Glomerular endothelial cell (primary cell): ENCODE measurements at regions not wholly inside any gene's neighbourhood (a gene's known extent, or its start where the extent isn't known, plus 50 kb on each side); places are given as distances from the start of the nearest gene placed in this dataset.

Experiments
- DNase-seq: peaks from one replicate; pipeline ENCODE4 v3.0.0-alpha.2; 2011; ENCODE audit warnings: low read depth, low spot score; ENCODE audit errors: extremely low read depth

DNA sequence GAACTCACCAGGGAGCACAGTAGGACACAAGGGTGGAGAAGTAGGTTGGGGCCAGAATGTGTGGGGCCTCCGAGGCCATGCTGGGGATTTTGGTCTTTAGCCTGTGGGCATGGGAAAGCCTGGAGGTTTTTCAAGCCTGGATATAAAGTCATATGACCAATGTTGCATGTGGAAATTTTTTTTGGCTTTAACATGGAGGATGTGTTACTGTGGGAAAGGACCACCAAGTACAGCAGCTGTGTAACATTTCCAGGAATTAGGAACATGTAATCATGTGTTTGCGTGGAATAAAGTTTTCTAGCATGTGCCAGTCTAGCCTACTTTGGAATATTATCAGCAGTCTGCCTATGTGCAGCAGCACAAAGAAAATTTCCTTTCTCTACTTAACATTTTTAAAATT lies 78.5 kb downstream of the TNFSF18 start:
- no peak for DNase-seq

DNA sequence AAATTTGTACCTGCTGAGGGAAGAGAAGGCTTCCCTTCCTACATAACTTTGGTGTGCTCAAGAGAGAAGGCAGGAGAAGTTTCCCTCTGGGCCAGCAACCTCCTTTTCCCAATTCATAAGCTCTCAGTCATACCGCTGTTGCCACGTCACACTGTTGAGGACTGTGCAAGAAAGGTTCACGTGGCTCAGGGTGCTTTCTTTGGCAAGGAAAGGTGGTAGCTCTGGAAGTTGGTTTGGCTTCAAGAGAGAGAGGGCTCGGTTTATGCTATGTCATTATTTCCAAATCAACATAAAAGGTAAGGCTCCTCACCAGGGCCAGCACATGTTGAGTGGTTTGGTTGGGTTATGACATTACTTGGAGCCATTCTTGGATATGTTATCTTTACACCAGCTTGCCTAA lies 77.3 kb downstream of the TNFSF18 start:
- no peak for DNase-seq

DNA sequence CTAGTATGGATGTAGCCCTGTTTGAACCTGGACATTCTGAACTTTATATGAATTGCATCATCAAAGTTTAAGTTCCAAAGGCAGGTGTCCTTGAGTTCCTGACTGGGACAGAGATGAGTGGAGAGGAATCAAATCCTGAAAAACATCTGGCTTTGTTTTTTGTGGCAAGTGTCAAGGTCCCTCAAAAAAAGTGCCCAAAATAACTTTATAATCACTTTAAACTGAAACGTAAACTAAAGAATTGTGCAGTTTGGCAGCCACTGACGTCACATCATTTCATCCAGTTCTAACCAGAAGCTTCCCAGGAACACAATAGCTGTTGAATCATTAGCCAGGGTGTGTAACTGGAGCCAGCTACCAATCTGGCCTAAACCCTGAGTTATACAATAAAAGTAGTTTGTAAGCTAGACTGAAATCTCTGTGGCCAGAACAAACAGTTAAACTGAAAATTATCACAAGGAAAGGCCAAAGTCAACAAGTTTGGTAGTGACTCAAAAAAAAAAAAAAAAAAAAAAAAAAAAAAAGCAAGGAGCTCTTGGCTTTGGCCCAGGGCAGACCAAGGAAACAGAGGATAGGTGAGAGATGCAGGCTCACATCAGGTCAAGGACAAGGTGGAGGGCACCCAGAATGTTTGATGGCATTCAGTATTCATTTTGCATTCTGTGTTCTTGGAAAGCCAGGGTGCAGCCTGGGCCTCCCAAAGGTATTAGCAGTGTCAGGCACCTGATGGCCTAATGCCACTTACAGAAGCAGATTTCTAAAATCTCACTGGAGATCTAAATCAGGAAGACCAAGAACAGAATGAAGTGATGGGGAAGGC lies 74.3 kb downstream of the TNFSF18 start:
- DNase-seq: no peak

DNA sequence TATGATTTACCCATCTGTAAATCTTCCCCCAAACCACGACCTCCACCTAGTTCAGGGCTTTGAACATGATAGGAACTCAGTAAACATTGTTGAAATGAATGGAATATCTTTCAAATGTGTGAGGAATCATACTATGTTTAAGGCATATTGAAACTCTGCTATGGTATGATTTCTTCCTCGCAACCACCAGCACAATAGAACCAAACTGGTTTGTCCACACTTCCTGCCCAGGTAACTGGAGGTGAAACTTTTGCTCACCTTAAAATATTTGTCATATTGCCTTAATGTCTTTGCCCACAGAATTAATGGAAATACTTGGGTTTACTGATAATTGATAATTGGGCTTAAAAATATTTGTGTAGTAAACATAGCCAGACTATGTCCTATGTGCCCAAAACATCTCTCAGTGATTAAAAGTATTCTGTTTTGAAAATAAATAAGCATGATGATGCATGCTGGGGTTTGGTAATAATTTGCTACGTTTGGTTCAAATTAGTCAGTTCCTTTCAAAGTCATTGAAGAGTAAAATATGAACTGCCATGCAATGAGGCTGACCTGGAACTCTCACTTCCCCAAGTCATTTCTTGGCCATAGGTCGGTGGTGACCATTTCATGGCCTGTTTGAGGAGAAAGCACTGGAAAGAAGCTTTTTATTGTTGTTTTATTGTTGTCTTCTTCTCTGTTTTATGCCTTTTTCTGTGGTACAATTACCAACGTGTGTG lies 73.3 kb downstream of the TNFSF18 start:
- DNase-seq: no peak

DNA sequence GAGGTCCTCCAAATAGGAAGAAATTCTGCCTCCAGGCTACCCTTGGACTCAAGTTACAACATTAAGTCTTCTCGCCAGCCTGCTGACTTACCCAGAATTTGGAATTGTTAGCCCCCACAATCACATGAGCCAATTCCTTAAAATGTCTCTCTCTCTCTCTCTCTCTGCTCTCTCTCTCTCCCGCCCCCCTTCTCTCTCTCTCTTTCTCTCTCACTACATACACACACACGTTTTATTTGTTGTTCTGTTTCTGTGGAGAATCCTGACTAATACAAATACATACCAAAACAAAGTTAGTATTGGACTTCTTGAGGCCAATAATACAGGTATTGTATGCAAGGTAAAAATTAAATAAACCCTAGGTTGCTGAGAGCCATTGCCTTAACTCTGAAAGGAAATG lies 72.1 kb downstream of the TNFSF18 start:
- no peak for DNase-seq

DNA sequence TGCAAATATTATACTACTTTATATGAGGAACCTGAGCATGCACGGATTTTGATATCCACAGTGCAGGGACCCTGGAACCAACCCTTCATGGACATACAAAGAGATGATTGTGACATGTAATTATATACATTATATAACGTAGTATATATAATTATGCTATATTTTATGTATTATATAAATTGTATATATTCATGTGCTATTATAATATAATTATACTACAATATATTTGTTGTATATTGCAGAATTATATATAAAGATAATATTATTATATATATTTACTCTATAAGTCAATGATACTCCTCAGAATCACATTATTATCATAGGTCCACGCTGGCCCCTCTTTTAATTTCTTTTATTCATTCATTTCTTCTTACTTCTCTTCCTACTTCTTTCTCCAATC lies 70.9 kb downstream of the TNFSF18 start:
- DNase-seq: no peak

DNA sequence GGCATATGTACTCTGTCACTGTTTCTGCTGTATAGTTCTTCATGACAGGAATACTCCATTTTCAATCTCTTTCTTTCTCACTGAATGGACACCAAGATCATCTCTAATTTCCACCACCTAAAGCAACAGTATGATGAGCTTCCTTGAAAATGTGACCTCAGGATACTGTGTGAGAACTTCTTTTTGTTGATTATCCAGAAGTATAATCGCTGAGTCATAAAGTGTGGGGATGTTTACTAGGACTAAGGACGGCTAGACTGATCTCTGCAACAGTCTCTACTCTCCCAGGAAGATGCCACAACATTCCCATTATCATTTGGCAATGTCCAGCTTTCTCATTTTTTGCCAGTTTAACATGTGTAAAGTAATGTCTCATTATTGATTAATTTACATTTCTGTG lies 70.3 kb downstream of the TNFSF18 start:
- no peak for DNase-seq

DNA sequence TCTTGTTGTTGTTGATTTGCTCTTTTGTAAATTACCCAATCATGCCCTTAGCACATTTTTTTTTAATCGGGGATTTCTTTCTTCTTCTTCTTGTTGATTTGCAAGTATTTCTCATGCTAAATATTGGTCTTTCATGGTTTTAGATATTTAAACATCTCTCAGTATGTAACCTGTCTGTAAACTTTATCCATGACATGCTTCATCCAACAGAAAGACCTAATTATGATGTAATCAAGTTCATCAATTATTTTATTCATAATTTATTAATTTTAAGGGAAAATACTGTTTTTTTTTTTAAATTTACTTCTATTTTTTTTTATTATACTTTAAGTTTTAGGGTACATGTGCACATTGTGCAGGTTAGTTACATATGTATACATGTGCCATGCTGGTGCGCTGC lies 69.8 kb downstream of the TNFSF18 start:
- no peak for DNase-seq
